ENCODE measurements at regions not wholly inside any gene's neighbourhood (a gene's known extent, or its start where the extent isn't known, plus 50 kb on each side); places are given as distances from the start of the nearest gene placed in this dataset.

GRCh38 chr1:71245246-71245645 lies 164.4 kb upstream of the ZRANB2 start:
- ChIA-PET CTCF (no interaction called here), POLR2A (no interaction called here)
- Mint-ChIP-seq H3K36me3 (no peaks in the 10 kb centered on the region), H3K9me3 (no peaks in the 10 kb centered on the region), H3K4me1 (ENCODE audit: low read depth) (no peaks in the 10 kb centered on the region), H3K27me3 (no peaks in the 10 kb centered on the region), H3K4me3 (no peak overlapping the region), H3K27ac (no peak overlapping the region)
- no peak for DNase-seq
- intact Hi-C loops (cut with micrococcal nuclease), result no loop called here

DNA sequence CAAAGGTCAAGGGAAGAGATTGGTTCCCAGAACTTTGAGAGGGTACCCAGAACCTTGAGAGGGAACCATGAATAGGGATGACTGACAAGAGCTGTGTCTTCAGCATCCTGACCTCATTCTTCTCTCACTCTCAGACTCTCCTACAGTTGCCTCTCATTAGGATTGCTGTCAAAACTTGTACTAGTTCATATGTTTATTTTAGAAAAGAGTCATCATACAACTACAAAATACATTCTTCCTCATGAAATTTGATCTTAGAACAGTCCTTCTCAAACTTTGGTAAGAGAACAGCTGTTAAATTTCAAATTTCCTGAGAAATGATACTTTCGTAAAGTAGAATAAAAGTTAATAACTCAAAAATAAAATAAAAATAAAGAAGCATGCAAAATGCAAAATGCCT lies 161.4 kb upstream of the ZRANB2 start:
- no peaks in the 10 kb centered on the region for H3K4me1 Mint-ChIP-seq (ENCODE audit: low read depth)
- no peak overlapping the region for H3K4me3 Mint-ChIP-seq
- no peaks in the 10 kb centered on the region for H3K9me3 Mint-ChIP-seq
- no peaks in the 10 kb centered on the region for H3K36me3 Mint-ChIP-seq
- CTCF ChIA-PET, result no interaction called here
- DNase-seq, result no peak
- H3K27ac Mint-ChIP-seq, result no peak overlapping the region
- no peaks in the 10 kb centered on the region for H3K27me3 Mint-ChIP-seq
- POLR2A ChIA-PET, result no interaction called here
- intact Hi-C loops (cut with micrococcal nuclease), result no loop called here

DNA sequence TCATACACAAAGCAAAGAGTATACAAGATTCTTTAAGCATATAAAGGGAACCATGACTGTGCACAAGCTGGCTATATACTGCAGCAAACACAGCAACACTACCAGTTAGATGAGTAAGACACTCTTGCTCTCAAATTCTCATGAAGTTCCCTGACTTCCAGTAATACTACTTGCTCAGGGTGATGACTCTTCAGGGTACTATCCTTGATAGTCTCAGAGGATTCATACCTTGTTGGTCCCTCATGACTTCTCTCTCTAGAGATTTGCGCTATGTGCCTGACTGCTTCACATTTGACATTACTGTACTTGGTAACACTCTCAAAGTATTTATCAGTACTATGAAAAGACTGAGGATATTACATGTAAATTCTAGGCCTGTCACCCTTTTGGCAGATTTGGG lies 159.8 kb upstream of the ZRANB2 start:
- H3K27me3 Mint-ChIP-seq, result no peaks in the 10 kb centered on the region
- CTCF ChIA-PET, result interaction anchor here (1.0 kb wide), 1 partner anchor 9 kb away, joined by 3 read pairs; no protein-coding TSS in a partner anchor
- H3K4me3 Mint-ChIP-seq, result no peak overlapping the region
- no peak overlapping the region for H3K27ac Mint-ChIP-seq
- POLR2A ChIA-PET, result no interaction called here
- no peak for DNase-seq
- no peaks in the 10 kb centered on the region for H3K4me1 Mint-ChIP-seq (ENCODE audit: low read depth)
- no peaks in the 10 kb centered on the region for H3K36me3 Mint-ChIP-seq
- no peaks in the 10 kb centered on the region for H3K9me3 Mint-ChIP-seq
- intact Hi-C loops (cut with micrococcal nuclease), result no loop called here

GRCh38 chr1:71236503-71236902 lies 155.7 kb upstream of the ZRANB2 start:
- Mint-ChIP-seq H3K27me3 (no peaks in the 10 kb centered on the region), H3K9me3 (no peaks in the 10 kb centered on the region), H3K36me3 (no peaks in the 10 kb centered on the region), H3K4me1 (ENCODE audit: low read depth) (no peaks in the 10 kb centered on the region), H3K4me3 (no peak overlapping the region), H3K27ac (no peak overlapping the region)
- ChIA-PET CTCF (no interaction called here), POLR2A (no interaction called here)
- intact Hi-C loops (cut with micrococcal nuclease), result no loop called here
- no peak for DNase-seq

- Mint-ChIP-seq H3K27me3 (no peaks in the 10 kb centered on the region), H3K27ac (no peak overlapping the region), H3K9me3 (peaks cover 2% of the 10 kb centered on the region), H3K36me3 (no peaks in the 10 kb centered on the region), H3K4me1 (ENCODE audit: low read depth) (no peaks in the 10 kb centered on the region), H3K4me3 (no peak overlapping the region)
- ChIA-PET POLR2A (no interaction called here), CTCF (no interaction called here)
- no peak for DNase-seq
- intact Hi-C loops (cut with micrococcal nuclease), result loop anchor here (5.0 kb wide), 1 partner anchor 674 kb away; no protein-coding TSS in a partner anchor
Observed at GRCh38 chr1:71233645-71234044, 152.8 kb upstream of the ZRANB2 start.

- no peak overlapping the region for H3K4me3 Mint-ChIP-seq
- DNase-seq, result no peak
- H3K27me3 Mint-ChIP-seq, result no peaks in the 10 kb centered on the region
- CTCF ChIA-PET, result no interaction called here
- no peak overlapping the region for H3K27ac Mint-ChIP-seq
- H3K4me1 Mint-ChIP-seq (ENCODE audit: low read depth), result no peaks in the 10 kb centered on the region
- intact Hi-C loops (cut with micrococcal nuclease), result loop anchor here (5.0 kb wide), 1 partner anchor 675 kb away; no protein-coding TSS in a partner anchor
- POLR2A ChIA-PET, result no interaction called here
- H3K9me3 Mint-ChIP-seq, result peaks cover 4% of the 10 kb centered on the region
- H3K36me3 Mint-ChIP-seq, result no peaks in the 10 kb centered on the region
Observed at GRCh38 chr1:71232786-71233185, 152.0 kb upstream of the ZRANB2 start.

DNA sequence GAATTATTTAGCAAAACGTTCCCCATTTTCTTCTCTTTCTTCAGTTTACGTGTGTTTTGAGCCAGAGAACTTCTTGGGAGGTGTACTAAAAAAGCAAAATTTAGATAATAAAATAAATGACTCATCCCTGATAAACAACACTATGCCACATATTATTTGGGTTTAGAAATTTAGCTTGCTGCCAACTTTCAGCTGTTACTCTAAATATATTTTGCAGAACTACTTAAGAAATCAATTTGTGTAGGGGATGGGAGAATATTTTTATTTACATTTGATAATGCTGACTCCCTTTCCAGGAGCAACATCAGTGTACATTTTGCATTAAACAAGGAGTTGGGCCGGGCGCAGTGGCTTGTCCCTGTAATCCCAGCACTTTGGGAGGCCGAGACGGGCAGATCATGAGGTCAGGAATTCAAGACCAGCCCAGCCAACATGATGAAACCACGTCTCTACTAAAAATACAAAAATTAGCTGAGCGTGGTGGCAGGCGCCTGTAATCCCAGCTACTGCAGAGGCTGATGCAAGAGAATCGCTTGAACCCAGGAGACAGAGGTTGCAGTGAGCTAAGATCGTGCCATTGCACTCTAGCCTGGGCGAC lies 151.4 kb upstream of the ZRANB2 start:
- H3K4me3 Mint-ChIP-seq, result no peak overlapping the region
- intact Hi-C loops (cut with micrococcal nuclease), result loop anchor here (5.0 kb wide), 1 partner anchor 675 kb away; no protein-coding TSS in a partner anchor
- no peaks in the 10 kb centered on the region for H3K36me3 Mint-ChIP-seq
- ChIA-PET CTCF (no interaction called here), POLR2A (no interaction called here)
- H3K27ac Mint-ChIP-seq, result no peak overlapping the region
- no peaks in the 10 kb centered on the region for H3K4me1 Mint-ChIP-seq (ENCODE audit: low read depth)
- H3K9me3 Mint-ChIP-seq, result peaks cover 5% of the 10 kb centered on the region
- no peak for DNase-seq
- no peaks in the 10 kb centered on the region for H3K27me3 Mint-ChIP-seq

- Mint-ChIP-seq H3K4me1 (ENCODE audit: low read depth) (no peaks in the 10 kb centered on the region), H3K9me3 (peaks cover 5% of the 10 kb centered on the region), H3K27ac (no peak overlapping the region), H3K36me3 (no peaks in the 10 kb centered on the region), H3K27me3 (no peaks in the 10 kb centered on the region), H3K4me3 (no peak overlapping the region)
- ChIA-PET CTCF (interaction anchor here (0.9 kb wide), 1 partner anchor 9 kb away, joined by 3 read pairs; no protein-coding TSS in a partner anchor), POLR2A (no interaction called here)
- intact Hi-C loops (cut with micrococcal nuclease), result loop anchor here (5.0 kb wide), 1 partner anchor 676 kb away; no protein-coding TSS in a partner anchor
- DNase-seq, result no peak
Observed at GRCh38 chr1:71231751-71232150, 150.9 kb upstream of the ZRANB2 start.

GRCh38 chr1:71228742-71229365 lies 148.0 kb upstream of the ZRANB2 start:
- H3K4me3 Mint-ChIP-seq, result no peak overlapping the region
- H3K36me3 Mint-ChIP-seq, result no peaks in the 10 kb centered on the region
- ChIA-PET POLR2A (no interaction called here), CTCF (no interaction called here)
- DNase-seq, result no peak
- intact Hi-C loops (cut with micrococcal nuclease), result no loop called here
- H3K4me1 Mint-ChIP-seq (ENCODE audit: low read depth), result no peaks in the 10 kb centered on the region
- H3K27ac Mint-ChIP-seq, result no peak overlapping the region
- no peaks in the 10 kb centered on the region for H3K27me3 Mint-ChIP-seq
- H3K9me3 Mint-ChIP-seq, result peaks cover 5% of the 10 kb centered on the region

GRCh38 chr1:71228241-71228640 lies 147.4 kb upstream of the ZRANB2 start:
- CTCF ChIA-PET, result no interaction called here
- POLR2A ChIA-PET, result no interaction called here

GRCh38 chr1:71224741-71225377 lies 144.0 kb upstream of the ZRANB2 start:
- no peaks in the 10 kb centered on the region for H3K4me1 Mint-ChIP-seq (ENCODE audit: low read depth)
- intact Hi-C loops (cut with micrococcal nuclease), result no loop called here
- no peak overlapping the region for H3K27ac Mint-ChIP-seq
- DNase-seq, result no peak
- H3K27me3 Mint-ChIP-seq, result no peaks in the 10 kb centered on the region
- ChIA-PET CTCF (interaction anchor here (0.6 to 0.7 kb wide), 2 partner anchors 75 to 419 kb away, joined by 4 read pairs; no protein-coding TSS in a partner anchor), POLR2A (no interaction called here)
- H3K9me3 Mint-ChIP-seq, result peaks cover 11% of the 10 kb centered on the region
- no peak overlapping the region for H3K4me3 Mint-ChIP-seq
- no peaks in the 10 kb centered on the region for H3K36me3 Mint-ChIP-seq

More at GRCh38 chr1:71228241-71228640, 147.4 kb upstream of the ZRANB2 start:
- H3K27ac Mint-ChIP-seq, result no peak overlapping the region
- no peaks in the 10 kb centered on the region for H3K4me1 Mint-ChIP-seq (ENCODE audit: low read depth)
- H3K9me3 Mint-ChIP-seq, result peaks cover 9% of the 10 kb centered on the region
- no peaks in the 10 kb centered on the region for H3K27me3 Mint-ChIP-seq
- no peak overlapping the region for H3K4me3 Mint-ChIP-seq
- intact Hi-C loops (cut with micrococcal nuclease), result no loop called here
- H3K36me3 Mint-ChIP-seq, result no peaks in the 10 kb centered on the region
- no peak for DNase-seq

DNA sequence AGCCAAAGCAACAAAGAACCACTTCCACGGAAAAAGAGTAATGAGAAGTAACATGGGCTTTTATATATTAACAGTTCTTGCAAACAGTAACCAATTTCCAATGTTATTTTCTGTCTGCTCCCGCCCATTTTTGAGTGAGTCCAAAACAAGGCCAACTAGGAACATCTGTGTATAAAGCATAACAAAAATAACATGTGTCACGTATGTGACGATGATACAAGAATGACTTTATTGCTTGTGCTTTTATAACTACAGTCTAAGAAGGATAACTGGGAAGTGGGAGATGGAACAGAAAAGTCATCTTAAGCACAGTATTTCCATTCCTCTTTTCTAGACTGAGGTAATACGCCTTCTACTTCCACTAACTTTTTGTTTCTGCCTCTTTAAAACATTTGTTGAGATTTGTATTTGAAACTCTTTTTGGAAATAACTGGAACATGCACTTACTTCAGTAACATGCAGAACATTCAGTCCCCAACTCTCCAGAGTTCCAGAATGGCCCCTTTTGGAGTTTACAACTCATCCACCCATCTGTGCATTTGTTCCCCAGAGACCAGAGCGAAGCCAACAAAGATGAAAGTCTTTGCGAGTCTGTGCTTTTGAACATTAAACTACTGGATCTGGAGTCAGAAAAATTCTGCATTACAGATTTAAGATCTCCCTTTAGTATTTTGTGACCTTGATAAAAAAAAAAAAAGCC lies 143.0 kb upstream of the ZRANB2 start:
- Mint-ChIP-seq H3K36me3 (no peaks in the 10 kb centered on the region), H3K4me3 (no peak overlapping the region), H3K4me1 (ENCODE audit: low read depth) (no peaks in the 10 kb centered on the region), H3K27ac (no peak overlapping the region), H3K27me3 (no peaks in the 10 kb centered on the region), H3K9me3 (peaks cover 17% of the 10 kb centered on the region)
- intact Hi-C loops (cut with micrococcal nuclease), result no loop called here
- DNase-seq, result no peak
- POLR2A ChIA-PET, result no interaction called here
- CTCF ChIA-PET, result no interaction called here

Data from activated CD4-positive, alpha-beta memory T cell treated with anti-CD3 and anti-CD28 coated beads for 36 hours (primary cell).